Right lobe of liver (tissue), 4 donors: ENCODE measurements at regions not wholly inside any gene's neighbourhood (a gene's known extent, or its start where the extent isn't known, plus 50 kb on each side); places are given as distances from the start of the nearest gene placed in this dataset.

Experiments used
- CTCF ChIP-seq, 4 donors: fragments of 200-600 bp in 3 of 4; fragments of 450-650 bp in 1 of 4; IDR thresholded peaks; one replicate each; pipeline versions ENCODE4 v1.5.1 to v1.8.0; 2016 to 2022; ENCODE audit warnings: antibody characterized with exemption in 4 of 4, mild to moderate bottlenecking in 2 of 4
- POLR2A ChIP-seq: fragments of 450-650 bp; IDR thresholded peaks from one replicate; pipeline ENCODE4 v1.6.1; 2017; ENCODE audit warnings: antibody characterized with exemption, mild to moderate bottlenecking
- donor health status: DM: no; HTN: no; CAD: no.
- donor health status: DM: no; HTN: no; CAD: no.
- donor health status: DM: no; HTN: yes; CAD: no.

GRCh38 chr18:55768255-55768654 lies 180.3 kb upstream of the TCF4 start:
- TF ChIP-seq CTCF (IDR thresholded peaks at IDR 0.05) (no peak), POLR2A (no peak)
